HG03280 (cell line): ENCODE measurements at regions not wholly inside any gene's neighbourhood (a gene's known extent, or its start where the extent isn't known, plus 50 kb on each side); places are given as distances from the start of the nearest gene placed in this dataset.

Source experiments
- ATAC-seq: cut with Tn5 transposase; IDR thresholded peaks from one replicate; pipeline ENCODE4 v1.9.1; 2021; ENCODE audit warnings: mild to moderate bottlenecking, moderate library complexity; ENCODE audit not compliant: unreplicated experiment

- no peak for ATAC-seq
Observed at GRCh38 chr6:150651808-150652470, 52.3 kb downstream of the PLEKHG1 start.

GRCh38 chr6:150652848-150653613 lies 53.3 kb downstream of the PLEKHG1 start:
- ATAC-seq = no peak

- ATAC-seq = no peak
Observed at GRCh38 chr6:150654608-150655007, 54.9 kb downstream of the PLEKHG1 start.

- ATAC-seq = no peak
Observed at GRCh38 chr6:150656156-150656555, 56.5 kb downstream of the PLEKHG1 start.

- no peak for ATAC-seq
Observed at GRCh38 chr6:150658421-150658820, 58.7 kb downstream of the PLEKHG1 start.

- ATAC-seq = no peak
Observed at GRCh38 chr6:150659046-150659763, 59.5 kb downstream of the PLEKHG1 start.

GRCh38 chr6:150661216-150662007 lies 61.7 kb downstream of the PLEKHG1 start:
- no peak for ATAC-seq

GRCh38 chr6:150662814-150663213 lies 63.1 kb downstream of the PLEKHG1 start:
- ATAC-seq = no peak

- ATAC-seq = no peak
Observed at GRCh38 chr6:150664091-150664490, 64.4 kb downstream of the PLEKHG1 start.

GRCh38 chr6:150666071-150666470 lies 66.4 kb downstream of the PLEKHG1 start:
- no peak for ATAC-seq

GRCh38 chr6:150667359-150667758 lies 67.7 kb downstream of the PLEKHG1 start:
- ATAC-seq = no peak

GRCh38 chr6:150667977-150668716 lies 68.5 kb downstream of the PLEKHG1 start:
- no peak for ATAC-seq

GRCh38 chr6:150668900-150669302 lies 69.2 kb downstream of the PLEKHG1 start:
- ATAC-seq = no peak

- ATAC-seq = no peak
Observed at GRCh38 chr6:150670311-150670710, 70.6 kb downstream of the PLEKHG1 start.

- no peak for ATAC-seq
Observed at GRCh38 chr6:150672800-150673199, 73.1 kb downstream of the PLEKHG1 start.

- no peak for ATAC-seq
Observed at GRCh38 chr6:150673720-150674346, 74.1 kb downstream of the PLEKHG1 start.

- no peak for ATAC-seq
Observed at GRCh38 chr6:150676344-150676743, 76.7 kb downstream of the PLEKHG1 start.

GRCh38 chr6:150676772-150677171 lies 77.1 kb downstream of the PLEKHG1 start:
- ATAC-seq = no peak

GRCh38 chr6:150680510-150680909 lies 80.8 kb downstream of the PLEKHG1 start:
- no peak for ATAC-seq
